NCI-H2107 (cell line): ENCODE measurements at regions not wholly inside any gene's neighbourhood (a gene's known extent, or its start where the extent isn't known, plus 50 kb on each side); places are given as distances from the start of the nearest gene placed in this dataset.

Source experiments
- DNase-seq: peaks from one replicate; lab custom pipeline; 2025; lab: John Stamatoyannopoulos, UW

DNA sequence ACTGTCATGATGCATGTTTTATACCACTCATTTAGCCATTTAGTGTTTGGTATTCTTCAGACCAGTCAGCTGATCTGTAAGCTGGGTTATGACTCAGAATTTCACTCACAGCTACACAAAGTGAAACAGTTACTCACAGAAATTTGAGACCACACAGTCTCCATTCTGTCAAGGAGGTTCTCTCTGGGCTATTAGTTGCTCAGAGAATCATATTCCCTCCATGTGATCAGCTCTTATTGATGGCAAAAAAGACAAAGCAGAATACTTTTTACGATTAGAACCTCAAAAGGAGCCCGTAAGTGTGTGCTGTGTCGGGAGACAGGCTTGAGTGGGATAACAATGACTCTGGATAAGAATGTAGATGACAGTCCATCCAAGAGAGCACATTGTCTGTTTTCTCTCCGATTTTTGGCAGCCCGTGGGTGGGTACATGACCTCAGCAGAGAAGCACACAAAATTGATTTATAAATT lies 277.6 kb upstream of the SORCS1 start:
- no peak for DNase-seq

- no peak for DNase-seq
These were observed 276.2 kb upstream of the SORCS1 start for GRCh38 chr10:107440741-107441140.

GRCh38 chr10:107437921-107438320 lies 273.4 kb upstream of the SORCS1 start:
- DNase-seq, result no peak

DNA sequence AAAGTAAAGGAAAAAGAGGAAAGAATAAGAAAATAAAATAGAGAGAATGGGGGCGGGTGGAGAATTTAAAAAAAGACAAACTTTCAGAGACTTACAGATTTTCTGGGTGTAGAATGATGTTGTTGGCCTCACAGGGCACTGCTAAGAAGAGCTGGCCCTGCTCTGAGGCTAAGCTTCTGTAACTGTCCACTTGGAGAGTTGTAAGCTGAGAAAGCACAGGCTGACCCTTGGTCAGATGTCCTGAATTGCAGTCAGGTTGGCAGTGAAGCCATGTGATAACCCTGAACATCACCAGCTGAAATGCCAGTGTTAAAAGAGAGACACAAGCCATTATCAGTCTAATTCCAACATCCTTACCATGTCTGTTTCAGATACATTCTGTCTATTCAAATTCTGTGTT lies 272.1 kb upstream of the SORCS1 start:
- DNase-seq, result no peak

DNA sequence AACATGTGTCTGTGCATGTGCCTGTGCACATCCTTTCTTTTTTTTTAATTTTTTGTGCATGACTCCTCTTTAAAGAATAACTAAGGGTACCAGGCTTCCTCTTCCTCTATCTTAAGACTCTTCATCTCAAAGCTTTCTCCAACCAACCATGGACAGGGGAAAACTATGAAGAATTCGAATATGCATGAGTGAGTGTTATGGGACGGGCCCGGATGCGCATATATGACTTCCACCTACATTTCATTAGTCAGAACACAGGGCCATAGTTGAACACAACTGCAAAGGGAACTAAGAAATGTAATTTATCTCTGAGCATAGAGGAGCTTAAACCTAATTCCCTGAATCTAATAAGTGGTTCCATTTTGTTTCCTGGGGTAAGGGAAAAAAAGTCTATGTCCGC lies 270.3 kb upstream of the SORCS1 start:
- no peak for DNase-seq

GRCh38 chr10:107434201-107434600 lies 269.7 kb upstream of the SORCS1 start:
- DNase-seq, result no peak

DNA sequence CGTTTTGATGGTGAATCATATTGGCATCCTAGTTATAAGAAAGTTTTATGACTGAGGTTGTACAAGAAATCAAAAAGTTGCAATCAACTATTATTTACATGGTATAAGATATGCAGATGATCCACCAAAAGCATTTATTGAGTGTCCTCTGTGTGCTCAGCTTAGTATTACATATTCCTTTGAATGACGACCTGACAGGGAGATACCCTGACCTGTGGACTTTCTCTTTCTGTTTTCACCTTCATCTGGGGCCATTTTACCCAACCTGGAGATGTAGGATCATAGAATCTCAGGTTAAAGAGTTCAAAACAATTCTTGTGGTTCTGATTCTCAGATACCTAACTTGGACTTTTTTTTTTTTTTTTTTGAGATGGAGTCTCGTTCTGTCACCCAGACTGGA lies 269.1 kb upstream of the SORCS1 start:
- DNase-seq, result no peak

DNA sequence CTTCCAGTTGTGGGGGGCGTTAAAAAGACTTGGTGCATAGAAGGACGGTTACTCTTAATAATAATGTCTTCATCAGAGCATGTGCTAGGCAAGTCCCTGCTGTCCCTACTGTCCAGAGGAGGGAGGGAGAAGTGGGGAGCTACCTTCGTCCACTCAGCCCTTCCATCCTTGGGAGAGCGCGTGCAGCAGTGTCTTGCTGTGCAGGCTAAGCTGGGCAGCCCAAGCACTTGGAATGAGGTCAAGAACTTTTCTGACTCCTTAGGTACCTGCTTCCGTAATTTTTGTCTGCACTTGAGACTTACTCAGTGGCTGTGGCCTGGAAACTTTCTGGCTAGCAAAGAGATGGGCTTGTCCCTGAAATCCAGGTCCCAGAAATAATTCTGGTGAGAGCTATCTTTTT lies 265.9 kb upstream of the SORCS1 start:
- no peak for DNase-seq

DNA sequence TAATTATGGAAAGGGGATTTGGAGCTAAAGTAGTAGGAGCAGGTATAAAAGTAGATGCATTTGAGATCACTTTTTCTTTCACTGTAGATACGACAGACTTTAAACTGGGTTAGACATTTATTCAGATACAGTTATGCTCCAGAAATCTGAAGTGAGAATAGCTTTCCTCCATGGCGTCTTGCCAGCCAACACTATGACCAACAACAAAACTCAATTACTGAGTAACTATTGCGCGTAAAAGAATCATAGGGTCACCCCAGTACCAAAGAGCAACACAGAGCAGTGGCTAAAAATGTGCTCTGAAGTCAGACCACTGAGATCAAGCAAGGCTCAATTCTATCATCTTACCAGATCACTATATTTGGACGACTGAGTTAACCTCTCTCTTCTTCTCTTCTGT lies 262.5 kb upstream of the SORCS1 start:
- DNase-seq, result no peak

DNA sequence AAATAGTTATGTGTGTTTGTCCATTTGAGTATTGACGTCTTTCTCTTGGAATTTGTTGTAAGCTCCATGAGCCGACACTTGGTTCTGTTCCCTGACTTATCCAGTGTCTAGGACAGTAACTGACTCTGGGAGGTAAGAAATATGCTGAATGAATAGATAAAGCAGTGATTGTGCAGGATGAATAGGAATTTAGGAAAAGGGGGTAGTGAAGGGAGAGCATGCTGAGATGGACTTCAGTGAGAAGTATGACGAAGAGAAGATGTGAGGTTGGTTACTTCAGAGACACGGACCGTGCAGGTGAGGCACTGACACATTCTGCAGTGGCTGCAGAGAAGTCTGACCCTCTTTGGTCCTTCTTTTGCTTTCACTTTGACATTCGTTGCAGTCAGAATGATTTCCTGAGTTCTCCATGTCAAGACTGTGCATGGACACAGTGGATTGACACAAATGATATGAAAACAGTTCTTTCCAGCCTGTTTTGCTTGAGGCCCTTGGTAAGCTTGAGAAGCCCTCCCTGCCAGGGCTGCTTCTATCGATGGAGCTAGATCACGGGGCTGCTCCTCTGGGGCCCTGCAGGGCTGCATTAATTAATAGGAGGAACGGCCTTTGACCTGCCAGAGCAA lies 261.5 kb upstream of the SORCS1 start:
- no peak for DNase-seq

DNA sequence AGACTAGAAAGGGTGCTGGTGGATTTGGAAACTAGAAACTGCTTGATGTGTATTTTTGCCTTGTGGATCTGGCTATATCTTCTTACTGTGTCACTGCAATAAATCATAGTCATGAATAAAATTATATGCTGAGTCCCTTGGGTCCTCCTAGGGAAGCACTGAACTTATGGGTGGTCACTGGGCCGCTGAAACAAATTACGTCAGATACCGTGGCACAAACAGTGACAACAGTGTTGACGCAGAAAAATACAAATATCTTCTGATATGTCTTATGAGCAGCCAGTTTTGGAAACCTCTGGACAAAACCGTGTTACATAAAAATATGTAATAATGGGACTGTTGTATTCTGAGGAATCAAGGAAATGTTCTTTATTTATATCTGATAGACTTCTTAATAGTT lies 260.1 kb upstream of the SORCS1 start:
- DNase-seq, result no peak

DNA sequence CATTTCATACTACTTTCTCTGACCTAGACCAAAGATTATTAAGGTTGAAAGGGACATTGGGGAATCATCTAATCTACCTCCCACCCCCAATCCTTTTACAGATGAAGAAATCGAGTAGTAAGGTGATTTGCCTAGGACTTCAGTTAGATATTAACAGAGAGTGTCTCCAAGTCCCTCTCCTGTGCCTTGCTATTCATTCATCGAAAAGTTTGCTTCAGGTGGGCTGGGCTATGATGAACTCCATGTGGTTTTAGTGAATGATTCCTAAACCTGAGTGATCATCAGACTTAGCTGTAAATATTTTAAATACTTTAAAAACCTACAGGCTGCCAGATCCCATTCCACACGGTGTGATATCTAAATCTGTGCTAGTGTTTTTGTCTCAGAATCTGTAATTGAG lies 259.4 kb upstream of the SORCS1 start:
- no peak for DNase-seq

DNA sequence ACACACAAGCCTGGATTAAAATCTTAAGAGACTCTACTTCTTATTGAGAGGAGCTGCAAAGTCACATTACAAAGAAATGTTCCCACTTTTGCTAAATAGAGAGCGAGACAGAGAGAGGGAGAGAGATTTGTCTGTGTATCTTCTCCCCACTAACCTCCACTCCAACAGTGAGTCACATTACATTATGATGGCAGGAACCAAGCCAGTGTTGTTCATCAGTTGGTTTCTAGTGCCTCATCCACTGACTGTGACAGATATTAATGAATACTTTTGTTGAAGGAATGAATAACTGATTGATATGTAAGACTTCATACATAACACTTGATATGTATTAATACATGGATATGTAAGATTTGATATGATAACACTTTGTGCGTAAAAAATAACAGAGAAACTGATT lies 258.2 kb upstream of the SORCS1 start:
- DNase-seq, result no peak

- DNase-seq, result no peak
These were observed 255.7 kb upstream of the SORCS1 start for GRCh38 chr10:107420196-107420595.

DNA sequence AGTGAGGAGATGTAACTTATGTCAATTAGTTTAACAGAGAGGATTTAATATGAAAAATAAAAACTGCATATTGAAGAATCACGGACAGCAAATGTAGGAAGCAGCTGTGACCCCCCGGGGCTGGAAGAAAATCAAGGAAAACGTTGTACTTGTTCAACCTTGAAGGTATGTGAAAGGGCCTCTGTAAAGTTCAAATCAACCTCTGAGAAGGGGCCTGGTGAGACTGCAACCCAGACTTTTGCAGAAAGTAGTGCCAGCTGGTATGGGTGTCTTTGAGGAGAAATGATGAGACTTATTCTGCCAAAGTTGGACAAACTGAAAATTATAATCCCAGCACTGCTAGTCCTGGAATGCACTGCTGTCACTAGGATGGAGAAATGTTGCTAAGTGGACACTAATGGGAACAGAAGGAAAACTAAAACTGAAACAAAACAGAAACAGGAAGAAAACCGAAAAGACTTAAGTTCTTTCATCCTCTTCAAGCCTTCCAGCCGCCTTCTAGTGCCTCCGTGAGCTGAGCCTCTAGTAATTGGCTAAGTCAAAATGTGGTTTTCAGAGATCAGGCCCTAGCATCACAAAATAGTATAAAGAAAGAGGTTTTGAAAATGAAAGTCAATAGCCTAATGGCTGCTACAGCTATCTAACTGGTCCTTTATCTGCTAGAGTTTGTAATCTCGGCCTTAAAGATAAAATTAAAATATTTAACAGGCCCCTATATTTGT lies 253.7 kb upstream of the SORCS1 start:
- DNase-seq, result no peak

DNA sequence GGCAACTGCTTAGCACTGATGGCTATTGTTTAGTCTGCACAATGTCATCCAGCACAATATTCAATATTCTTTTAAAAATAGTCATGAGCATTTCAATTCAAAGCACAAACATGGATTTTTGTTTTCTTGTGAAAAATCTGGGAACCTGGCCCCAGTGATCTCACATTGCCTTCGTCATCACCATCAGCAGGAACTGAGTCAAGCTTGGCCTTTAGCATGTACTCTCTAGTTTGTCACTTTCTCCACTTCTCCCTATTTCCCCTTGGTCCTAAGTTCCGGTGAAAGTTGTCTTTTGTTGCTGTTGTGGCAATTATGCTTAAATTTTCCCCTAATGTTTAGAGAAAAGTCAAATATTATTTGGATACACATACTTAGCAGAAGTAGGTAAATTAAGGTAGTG lies 252.9 kb upstream of the SORCS1 start:
- DNase-seq, result no peak

DNA sequence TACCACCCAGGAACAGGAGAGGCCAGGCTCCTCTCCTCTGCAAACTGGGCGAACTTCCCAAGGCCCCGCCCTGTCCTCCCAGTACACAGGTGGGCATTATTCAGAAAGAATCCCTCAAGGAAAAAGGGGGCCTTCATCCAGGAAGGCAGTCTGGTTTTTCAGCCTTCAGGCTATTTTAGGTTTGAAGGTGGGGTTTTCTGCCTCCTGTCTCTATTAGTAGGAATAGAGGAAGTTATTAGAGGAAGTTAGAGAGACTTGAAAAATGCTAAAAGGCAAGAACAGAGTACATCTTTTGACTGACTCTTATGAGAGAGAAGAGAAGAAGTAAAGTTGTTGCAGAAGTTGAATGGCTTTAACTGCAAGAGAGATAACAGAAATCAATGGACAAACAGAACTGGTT lies 250.9 kb upstream of the SORCS1 start:
- DNase-seq, result no peak

DNA sequence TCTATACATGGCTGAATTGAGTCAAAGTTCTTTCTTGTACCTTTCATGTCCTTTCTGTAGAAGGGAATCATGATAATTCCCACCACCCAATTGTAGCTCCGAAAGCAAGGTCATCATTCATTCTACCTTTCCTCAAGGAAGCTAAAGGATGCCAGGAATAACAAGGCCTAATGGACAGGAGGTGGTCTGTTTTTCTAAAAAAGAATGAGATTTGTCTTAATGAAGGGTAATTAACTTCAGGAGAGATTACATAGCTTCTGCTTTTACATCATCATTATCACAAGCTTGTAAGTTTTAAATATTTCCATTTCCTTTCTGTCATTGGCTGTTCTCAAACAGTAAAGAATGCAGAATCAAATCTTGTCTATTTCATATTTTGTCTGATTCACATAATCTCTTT lies 249.5 kb upstream of the SORCS1 start:
- no peak for DNase-seq

DNA sequence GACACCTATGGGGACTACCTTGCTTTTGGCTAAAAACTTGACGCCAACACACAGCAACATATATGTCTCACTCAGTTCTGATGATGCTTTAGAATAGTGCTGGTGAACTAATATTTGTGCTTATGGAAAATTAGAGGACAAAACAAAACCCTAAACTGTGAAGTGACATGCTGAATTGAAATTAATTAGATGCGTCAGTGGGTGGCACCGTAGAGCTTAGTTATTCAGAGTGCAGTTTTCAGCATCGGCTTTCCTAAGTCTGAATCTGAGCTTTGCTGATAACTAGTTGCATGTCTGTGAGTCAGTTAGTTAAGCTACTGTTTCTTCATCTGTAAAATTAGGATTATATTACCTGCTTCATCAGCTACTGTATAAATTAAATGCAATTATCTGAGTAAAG lies 245.0 kb upstream of the SORCS1 start:
- DNase-seq, result no peak

DNA sequence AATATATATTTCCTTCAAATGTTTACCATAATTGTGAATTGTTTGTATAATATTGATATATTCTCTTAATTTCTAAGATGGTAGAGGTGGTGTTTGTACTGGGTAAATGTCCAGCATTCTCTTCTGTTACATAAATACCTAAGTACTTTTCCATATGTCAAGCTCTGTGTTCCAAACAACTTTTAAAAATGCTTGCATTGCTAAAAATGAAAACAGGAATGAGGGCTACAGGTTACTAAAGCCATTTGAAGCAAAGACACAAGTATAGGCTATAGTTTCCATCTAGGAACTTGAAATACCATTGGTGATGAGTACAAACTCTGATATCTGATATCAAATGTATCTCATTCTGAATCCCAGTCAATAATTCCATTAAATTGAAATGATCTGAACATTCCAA lies 233.6 kb upstream of the SORCS1 start:
- no peak for DNase-seq

GRCh38 chr10:107391901-107392300 lies 227.4 kb upstream of the SORCS1 start:
- DNase-seq, result no peak

- no peak for DNase-seq
These were observed 226.1 kb upstream of the SORCS1 start for GRCh38 chr10:107390563-107390962.

- no peak for DNase-seq
These were observed 218.9 kb upstream of the SORCS1 start for GRCh38 chr10:107383357-107383756.

- no peak for DNase-seq
These were observed 215.1 kb upstream of the SORCS1 start for GRCh38 chr10:107379601-107380000.
